ENCODE measurements at regions not wholly inside any gene's neighbourhood (a gene's known extent, or its start where the extent isn't known, plus 50 kb on each side); places are given as distances from the start of the nearest gene placed in this dataset.

- H3K4me3 ChIP-seq (ENCODE audit: low read depth, low read length): no peak overlapping the region
- DNase-seq (ENCODE audit: low read depth, low spot score): no peak
- ChIA-PET CTCF (no interaction called here), POLR2A (no interaction called here)
- no peak for TF ChIP-seq CTCF (IDR thresholded peaks at IDR 0.05; ENCODE audit: insufficient read depth, low read length, missing control alignments)
Observed at GRCh38 chr10:57943701-57944100, 324.0 kb downstream of the IPMK start.

- no peak for DNase-seq (ENCODE audit: low read depth, low spot score)
- TF ChIP-seq CTCF (IDR thresholded peaks at IDR 0.05; ENCODE audit: insufficient read depth, low read length, missing control alignments): no peak
- ChIA-PET CTCF (no interaction called here), POLR2A (no interaction called here)
- no peak overlapping the region for H3K4me3 ChIP-seq (ENCODE audit: low read depth, low read length)
Observed at GRCh38 chr10:57925045-57925444, 342.6 kb downstream of the IPMK start.

GRCh38 chr10:57921140-57921539 is 346.6 kb downstream of the IPMK start:
- H3K4me3 ChIP-seq (ENCODE audit: low read depth, low read length): no peak overlapping the region
- DNase-seq (ENCODE audit: low read depth, low spot score): no peak
- ChIA-PET POLR2A (no interaction called here), CTCF (no interaction called here)
- no peak for TF ChIP-seq CTCF (IDR thresholded peaks at IDR 0.05; ENCODE audit: insufficient read depth, low read length, missing control alignments)

- no peak for TF ChIP-seq CTCF (IDR thresholded peaks at IDR 0.05; ENCODE audit: insufficient read depth, low read length, missing control alignments)
- POLR2A ChIA-PET: no interaction called here
- CTCF ChIA-PET: no interaction called here
- H3K4me3 ChIP-seq (ENCODE audit: low read depth, low read length): no peak overlapping the region
- no peak for DNase-seq (ENCODE audit: low read depth, low spot score)
Observed at GRCh38 chr10:57919864-57920263, 347.8 kb downstream of the IPMK start.

GRCh38 chr10:57917019-57917418 is 350.7 kb downstream of the IPMK start:
- CTCF ChIA-PET: no interaction called here
- DNase-seq (ENCODE audit: low read depth, low spot score): no peak
- POLR2A ChIA-PET: no interaction called here
- TF ChIP-seq CTCF (IDR thresholded peaks at IDR 0.05; ENCODE audit: insufficient read depth, low read length, missing control alignments): no peak
- H3K4me3 ChIP-seq (ENCODE audit: low read depth, low read length): no peak overlapping the region

- no peak for DNase-seq (ENCODE audit: low read depth, low spot score)
- no peak for TF ChIP-seq CTCF (IDR thresholded peaks at IDR 0.05; ENCODE audit: insufficient read depth, low read length, missing control alignments)
- CTCF ChIA-PET: interaction anchor here (1.7 kb wide), 1 partner anchor 9 kb away, joined by 3 read pairs; no protein-coding TSS in a partner anchor
- POLR2A ChIA-PET: no interaction called here
- H3K4me3 ChIP-seq (ENCODE audit: low read depth, low read length): no peak overlapping the region
Observed at GRCh38 chr10:57905861-57906260, 361.8 kb downstream of the IPMK start.
